Heart right ventricle (tissue), 16 donors: ENCODE measurements at regions not wholly inside any gene's neighbourhood (a gene's known extent, or its start where the extent isn't known, plus 50 kb on each side); places are given as distances from the start of the nearest gene placed in this dataset.
A peak's percentile ranks its signal among the peaks of the same experiment; 100 is the strongest.
"Not testable (repeated sequence)": the region's sequence is repeated elsewhere in the genome, so short reads cannot be mapped to it uniquely, and the experiment has no call there.

Source experiments
- ATAC-seq, 8 donors: fragments of 200-7000 bp; cut with Tn5 transposase; one replicate each; pipeline ENCODE4 v1.9.1; 2020; ENCODE audit warnings: mild to moderate bottlenecking in 8 of 8, moderate library complexity in 8 of 8, moderate number of reproducible peaks in 1 of 8
- DNase-seq, 2 donors: peaks; one replicate each; pipeline ENCODE4 v3.0.0-alpha.2; 2020
- H3K27ac ChIP-seq, 10 donors: fragments of 200-600 bp; sonication (generic) in 2 of 10; one replicate each; pipeline versions ENCODE4 v1.5.0 to v1.8.0; 2020 to 2022; ENCODE audit warnings: mild to moderate bottlenecking in 3 of 10
- H3K27me3 ChIP-seq, 7 donors: fragments of 200-600 bp; one replicate each; pipeline ENCODE4 v1.8.0; 2021 to 2022; ENCODE audit warnings: mild to moderate bottlenecking in 2 of 7
- H3K36me3 ChIP-seq, 9 donors: fragments of 200-600 bp; sonication (generic) in 1 of 9; one replicate each; pipeline versions ENCODE4 v1.5.0 to v1.8.0; 2020 to 2022; ENCODE audit warnings: mild to moderate bottlenecking in 2 of 9
- H3K4me1 ChIP-seq, 9 donors: fragments of 200-600 bp; sonication (generic) in 1 of 9; one replicate each; pipeline versions ENCODE4 v1.5.0 to v1.8.0; 2020 to 2022; ENCODE audit warnings: mild to moderate bottlenecking in 4 of 9
- H3K4me3 ChIP-seq, 10 donors: fragments of 200-600 bp; sonication (generic) in 2 of 10; one replicate each; pipeline versions ENCODE4 v1.5.0 to v1.8.0; 2020 to 2022; ENCODE audit warnings: mild to moderate bottlenecking in 7 of 10, moderate library complexity in 2 of 10
- H3K9me3 ChIP-seq, 11 donors: fragments of 200-600 bp in 10 of 11; sonication (generic) in 2 of 11; one replicate each; pipeline versions ENCODE4 v1.5.0 to v1.8.0; 2013 to 2022; ENCODE audit warnings: mild to moderate bottlenecking in 2 of 11, control low read depth in 1 of 11, moderate library complexity in 1 of 11
- WGBS, 2 donors: extraction: QIAGEN DNeasy Blood & Tissue Kit; methylation state at CpG; one replicate each; pipeline ENCODE4 v1.1.7; 2013; ENCODE audit warnings: inconsistent platforms in 1 of 2; 5-methylcytosine and 5-hydroxymethylcytosine counted together
- intact Hi-C, 10 donors: fragments of 100-400 bp; cut with DNase I; formaldehyde crosslinking; loops; one replicate each; pipeline versions ENCODE4 v1.11.1 to v1.14.2; 2022
- TF ChIP-seq, protein P1 (sequence below), 9 donors: fragments of 200-600 bp; sonication (generic) in 2 of 9; IDR thresholded peaks; one replicate each; pipeline versions ENCODE4 v1.5.0 to v1.8.0; 2021 to 2022; ENCODE audit warnings: antibody characterized with exemption in 9 of 9, mild to moderate bottlenecking in 5 of 9, moderate library complexity in 1 of 9
- donor health status: Arrhythmogenic right ventricular cardiomyopathy.
- donor health status: ischemic (EF 13 %, LVEDD 7.1; RV severe dilation, severe dysfunction).
- donor health status: healthy with polysubstance abuse.
- donor health status: DM: no; HTN: yes; CAD: no.
- donor health status: DM: no; HTN: no; CAD: no.
- donor health status: ischemic (EF 25% LVEDD 6.9; RV normal size, moderate dysfunction).
- donor health status: ischemic (EF 25% LVEDD 5.7; RV mildly dilated, moderate dysfunction).
- donor health status: healthy.
- donor health status: DM: yes; HTN: yes; CAD: no.
- donor health status: Ischemic cardiomyopathy.
- donor health status: ischemic (EF 35%, LVEDD 5.7; RV mildly dilated, moderate dysfunction).
- donor health status: nonischemic (EF 11% LVEDD 7.7; RV severe dilation, severe dysfunction).
- donor health status: DM: yes; HTN: yes; CAD: no.
- donor health status: PGD.
- donor health status: ischemic (EF 29% LVEDD 5.4; RV normal size, mild dysfunction).
- donor health status: nonischemic (EF 23%, LVEDD 6.1; RV moderate dilation, normal function).

DNA sequence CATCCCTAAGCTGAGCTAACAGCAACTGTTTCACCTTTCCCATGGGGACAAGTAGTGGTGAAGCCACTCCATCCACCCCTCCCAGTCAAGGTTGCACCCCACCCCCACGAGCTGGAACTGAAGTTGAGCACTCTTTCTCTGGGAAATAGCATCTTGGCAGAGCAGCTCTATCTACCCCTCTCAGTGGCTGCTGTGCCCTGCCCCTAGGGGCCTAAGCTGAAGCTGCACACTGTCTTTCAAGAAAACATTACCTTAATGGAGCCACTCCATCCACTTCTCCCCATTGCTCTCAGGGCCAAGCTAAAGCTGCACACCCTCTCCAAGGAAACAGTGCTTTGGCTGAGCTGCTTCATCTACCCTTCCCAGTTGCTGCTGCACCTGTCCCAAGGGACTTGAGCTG, 170.6 kb upstream of the CCDC196 start:
- TF ChIP-seq, protein P1, sequence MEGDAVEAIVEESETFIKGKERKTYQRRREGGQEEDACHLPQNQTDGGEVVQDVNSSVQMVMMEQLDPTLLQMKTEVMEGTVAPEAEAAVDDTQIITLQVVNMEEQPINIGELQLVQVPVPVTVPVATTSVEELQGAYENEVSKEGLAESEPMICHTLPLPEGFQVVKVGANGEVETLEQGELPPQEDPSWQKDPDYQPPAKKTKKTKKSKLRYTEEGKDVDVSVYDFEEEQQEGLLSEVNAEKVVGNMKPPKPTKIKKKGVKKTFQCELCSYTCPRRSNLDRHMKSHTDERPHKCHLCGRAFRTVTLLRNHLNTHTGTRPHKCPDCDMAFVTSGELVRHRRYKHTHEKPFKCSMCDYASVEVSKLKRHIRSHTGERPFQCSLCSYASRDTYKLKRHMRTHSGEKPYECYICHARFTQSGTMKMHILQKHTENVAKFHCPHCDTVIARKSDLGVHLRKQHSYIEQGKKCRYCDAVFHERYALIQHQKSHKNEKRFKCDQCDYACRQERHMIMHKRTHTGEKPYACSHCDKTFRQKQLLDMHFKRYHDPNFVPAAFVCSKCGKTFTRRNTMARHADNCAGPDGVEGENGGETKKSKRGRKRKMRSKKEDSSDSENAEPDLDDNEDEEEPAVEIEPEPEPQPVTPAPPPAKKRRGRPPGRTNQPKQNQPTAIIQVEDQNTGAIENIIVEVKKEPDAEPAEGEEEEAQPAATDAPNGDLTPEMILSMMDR (IDR thresholded peaks at IDR 0.05), result no peak

DNA sequence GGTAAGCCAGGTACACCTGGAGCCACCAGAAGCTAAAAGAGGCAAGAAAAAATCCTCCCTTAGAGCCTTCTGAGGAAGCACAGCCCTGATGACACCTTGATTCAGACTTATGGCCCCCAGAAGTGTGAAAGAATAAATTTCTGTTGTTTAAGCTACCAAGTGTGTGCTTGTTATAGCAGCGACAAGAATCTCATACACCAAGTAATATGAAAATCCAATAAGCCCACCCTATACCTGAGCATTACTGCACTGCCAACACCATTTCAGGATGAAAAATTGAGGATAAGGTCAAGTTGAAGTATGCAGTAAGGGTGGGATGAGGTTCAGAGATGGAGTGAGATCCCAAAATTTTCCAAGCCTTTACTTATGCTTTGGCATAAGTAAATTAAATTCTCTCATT, 163.6 kb upstream of the CCDC196 start:
- Histone ChIP-seq H3K36me3 (no peaks in the 10 kb centered on the region), H3K27me3 (no peaks in the 10 kb centered on the region), H3K27ac (no peak overlapping the region), H3K4me1 (no peaks in the 10 kb centered on the region), H3K4me3 (no peak overlapping the region), H3K9me3 (peaks cover 0 to 42% (median 13%) of the 10 kb centered on the region in 11 donors)
- TF ChIP-seq, protein P1 (IDR thresholded peaks at IDR 0.05), result no peak
- intact Hi-C loops, result no loop called here
- DNase-seq (no peak), ATAC-seq (no peak)
- WGBS, 2 donors, result 98 to 100% methylated on average over 1 of the region's 1 CpG

More for the DNA sequence above, 170.6 kb upstream of the CCDC196 start:
- no peak overlapping the region for H3K27ac ChIP-seq
- H3K27me3 ChIP-seq, result no peaks in the 10 kb centered on the region
- H3K4me1 ChIP-seq, result peaks cover 0 to 14% (median 5%) of the 10 kb centered on the region in 9 donors
- H3K36me3 ChIP-seq, result no peaks in the 10 kb centered on the region
- WGBS, 2 donors, result 39 to 49% methylated on average over 1 of the region's 1 CpG
- intact Hi-C loops, result no loop called here
- ATAC-seq (no peak), DNase-seq (no peak)
- peaks cover 0 to 33% (median 13%) of the 10 kb centered on the region in 11 donors for H3K9me3 ChIP-seq
- no peak overlapping the region for H3K4me3 ChIP-seq

DNA sequence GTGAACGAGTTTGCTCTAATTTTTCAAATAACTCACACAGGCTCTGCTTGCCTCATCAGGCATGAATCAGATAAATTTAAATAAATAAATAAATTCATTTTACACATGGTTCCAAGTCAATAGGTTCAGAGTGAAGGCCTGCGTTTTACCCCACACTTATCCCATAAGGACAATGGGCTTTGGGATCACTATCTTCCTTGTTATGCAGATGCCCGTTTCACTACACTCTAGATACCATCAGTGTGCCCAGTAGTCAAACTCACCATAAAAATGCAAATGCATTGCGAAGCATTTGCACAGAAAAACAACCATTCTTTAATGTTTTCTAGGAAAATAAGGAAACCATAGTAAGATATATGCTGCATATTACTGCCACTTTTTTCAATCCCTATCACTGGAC, 155.9 kb upstream of the CCDC196 start:
- peaks cover 0 to 10% (median 0%) of the 10 kb centered on the region in 11 donors for H3K9me3 ChIP-seq
- H3K4me3 ChIP-seq, result no peak overlapping the region
- ATAC-seq (no peak), DNase-seq (no peak)
- H3K4me1 ChIP-seq, result no peaks in the 10 kb centered on the region
- TF ChIP-seq, protein P1 (IDR thresholded peaks at IDR 0.05), result no peak
- H3K36me3 ChIP-seq, result no peaks in the 10 kb centered on the region
- no peaks in the 10 kb centered on the region for H3K27me3 ChIP-seq
- intact Hi-C loops, result no loop called here
- no peak overlapping the region for H3K27ac ChIP-seq
- WGBS, 2 donors, result 76 to 83% methylated on average over 4 of the region's 4 CpGs

DNA sequence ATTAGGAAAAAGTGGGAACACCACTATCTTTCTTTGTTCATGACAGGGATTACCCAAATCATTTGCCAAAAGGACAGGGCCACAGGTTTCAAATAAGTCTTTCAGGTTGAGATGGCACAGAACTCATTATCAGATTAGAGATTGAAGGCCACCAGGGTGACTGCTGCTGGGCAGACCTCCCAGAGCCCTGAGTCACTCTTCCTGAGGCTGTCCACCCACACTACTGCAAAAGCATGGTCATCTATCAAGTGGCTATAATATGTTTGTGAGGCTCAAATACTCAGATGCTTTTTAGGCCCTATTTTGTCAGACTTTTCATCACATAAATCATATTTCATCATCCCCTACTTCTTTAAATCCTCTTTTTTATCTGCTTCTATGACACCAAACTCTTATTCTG, 155.3 kb upstream of the CCDC196 start:
- no peaks in the 10 kb centered on the region for H3K4me1 ChIP-seq
- H3K9me3 ChIP-seq, result peaks cover 0 to 12% (median 0%) of the 10 kb centered on the region in 11 donors
- intact Hi-C loops, result no loop called here
- no peaks in the 10 kb centered on the region for H3K27me3 ChIP-seq
- DNase-seq (no peak), ATAC-seq (peak in 1 of 8 donors; percentile 46)
- no peak overlapping the region for H3K4me3 ChIP-seq
- no peaks in the 10 kb centered on the region for H3K36me3 ChIP-seq
- no peak overlapping the region for H3K27ac ChIP-seq
- TF ChIP-seq, protein P1 (IDR thresholded peaks at IDR 0.05), result no peak

DNA sequence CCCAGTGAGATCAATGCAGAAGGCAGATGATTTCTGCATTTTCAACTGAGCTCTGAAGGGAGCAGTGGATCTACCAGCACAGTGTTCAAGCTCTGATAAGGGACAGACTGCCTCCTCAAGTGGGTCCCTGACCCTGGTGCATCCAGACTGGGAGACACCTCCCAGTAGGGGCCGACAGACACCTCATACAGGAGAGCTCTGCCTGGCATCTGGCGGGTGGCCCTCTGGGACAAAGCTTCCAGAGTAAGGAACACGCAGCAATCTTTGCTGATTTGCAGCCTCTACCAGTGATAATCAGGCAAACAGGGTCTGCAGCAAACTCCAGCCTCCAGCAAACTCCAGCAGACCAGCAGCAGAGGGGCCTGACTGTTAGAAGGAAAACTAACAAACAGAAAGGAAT, 152.9 kb upstream of the CCDC196 start:
- H3K4me3 ChIP-seq, H3K27ac ChIP-seq, H3K4me1 ChIP-seq, ATAC-seq, intact Hi-C loops, H3K27me3 ChIP-seq, DNase-seq, H3K36me3 ChIP-seq: not testable (repeated sequence)
- WGBS, 2 donors, result 51 to 53% methylated on average over 3 of the region's 3 CpGs
- H3K9me3 ChIP-seq, result peaks cover 0 to 23% (median 0%) of the 10 kb centered on the region in 11 donors
